ENCODE measurements at regions not wholly inside any gene's neighbourhood (a gene's known extent, or its start where the extent isn't known, plus 50 kb on each side); places are given as distances from the start of the nearest gene placed in this dataset.

- DNase-seq (ENCODE audit: low read depth), result no peak
These were observed 113.9 kb downstream of the MATN1 start for GRCh38 chr1:30609336-30609998.

GRCh38 chr1:30607723-30608122, 115.7 kb downstream of the MATN1 start:
- DNase-seq (ENCODE audit: low read depth), result no peak

- no peak for DNase-seq (ENCODE audit: low read depth)
These were observed 117.2 kb downstream of the MATN1 start for GRCh38 chr1:30606166-30606565.

- no peak for DNase-seq (ENCODE audit: low read depth)
These were observed 117.9 kb downstream of the MATN1 start for GRCh38 chr1:30605441-30605920.

- DNase-seq (ENCODE audit: low read depth), result no peak
These were observed 118.5 kb downstream of the MATN1 start for GRCh38 chr1:30604801-30605440.

GRCh38 chr1:30603081-30603858, 120.1 kb downstream of the MATN1 start:
- DNase-seq (ENCODE audit: low read depth), result no peak

GRCh38 chr1:30601316-30602085, 121.9 kb downstream of the MATN1 start:
- DNase-seq (ENCODE audit: low read depth), result no peak

- no peak for DNase-seq (ENCODE audit: low read depth)
These were observed 122.7 kb downstream of the MATN1 start for GRCh38 chr1:30600706-30601105.

GRCh38 chr1:30600258-30600657, 123.1 kb downstream of the MATN1 start:
- no peak for DNase-seq (ENCODE audit: low read depth)

GRCh38 chr1:30599721-30600120, 123.7 kb downstream of the MATN1 start:
- no peak for DNase-seq (ENCODE audit: low read depth)

- DNase-seq (ENCODE audit: low read depth), result no peak
These were observed 124.7 kb downstream of the MATN1 start for GRCh38 chr1:30598571-30599114.

- DNase-seq (ENCODE audit: low read depth), result no peak
These were observed 125.7 kb downstream of the MATN1 start for GRCh38 chr1:30597711-30598110.

GRCh38 chr1:30596891-30597290, 126.5 kb downstream of the MATN1 start:
- no peak for DNase-seq (ENCODE audit: low read depth)

- DNase-seq (ENCODE audit: low read depth), result no peak
These were observed 126.9 kb downstream of the MATN1 start for GRCh38 chr1:30596470-30596869.

GRCh38 chr1:30589083-30589482, 134.3 kb downstream of the MATN1 start:
- DNase-seq (ENCODE audit: low read depth), result no peak

GRCh38 chr1:30588311-30589073, 134.9 kb downstream of the MATN1 start:
- no peak for DNase-seq (ENCODE audit: low read depth)

- DNase-seq (ENCODE audit: low read depth), result no peak
These were observed 136.7 kb downstream of the MATN1 start for GRCh38 chr1:30586671-30587070.

GRCh38 chr1:30579580-30579979, 143.8 kb downstream of the MATN1 start:
- DNase-seq (ENCODE audit: low read depth), result no peak

GRCh38 chr1:30575066-30575465, 148.3 kb downstream of the MATN1 start:
- DNase-seq (ENCODE audit: low read depth), result no peak

- DNase-seq (ENCODE audit: low read depth), result no peak
These were observed 151.2 kb downstream of the MATN1 start for GRCh38 chr1:30572192-30572591.

- no peak for DNase-seq (ENCODE audit: low read depth)
These were observed 152.0 kb downstream of the MATN1 start for GRCh38 chr1:30571380-30571779.
